G401 (cell line): ENCODE measurements at regions not wholly inside any gene's neighbourhood (a gene's known extent, or its start where the extent isn't known, plus 50 kb on each side); places are given as distances from the start of the nearest gene placed in this dataset.
A peak's percentile ranks its signal among the peaks of the same experiment; 100 is the strongest.

Experiments
- DNase-seq: peaks from one replicate; pipeline ENCODE4 v3.0.0-alpha.2; 2015; ENCODE audit warnings: low spot score
- in situ Hi-C: cut with HindIII; loops from 2 replicates; pipeline ENCODE4 v1.10.0; 2016; ENCODE audit warnings: low sequenced_read_pairs, mixed read lengths

- in situ Hi-C loops, result loop anchor here (25.0 kb wide), 2 partner anchors 234 to 384 kb away; no protein-coding TSS in a partner anchor
- peak; percentile 52 for DNase-seq
Measured at GRCh38 chr2:41853427-41854191, 194.2 kb upstream of the PKDCC start.

GRCh38 chr2:41854227-41854626, 193.6 kb upstream of the PKDCC start:
- DNase-seq, result no peak
- in situ Hi-C loops, result loop anchor here (25.0 kb wide), 2 partner anchors 233 to 383 kb away; no protein-coding TSS in a partner anchor

GRCh38 chr2:41856946-41857345, 190.9 kb upstream of the PKDCC start:
- in situ Hi-C loops, result loop anchor here (25.0 kb wide), 2 partner anchors 230 to 380 kb away; no protein-coding TSS in a partner anchor
- no peak for DNase-seq

GRCh38 chr2:41859615-41860514, 188.0 kb upstream of the PKDCC start:
- DNase-seq, result no peak
- in situ Hi-C loops, result loop anchor here (25.0 kb wide), 2 partner anchors 227 to 377 kb away; no protein-coding TSS in a partner anchor

GRCh38 chr2:41863062-41863461, 184.8 kb upstream of the PKDCC start:
- in situ Hi-C loops, result loop anchor here (25.0 kb wide), 2 partner anchors 224 to 374 kb away; no protein-coding TSS in a partner anchor
- DNase-seq, result no peak

GRCh38 chr2:41865263-41865662, 182.6 kb upstream of the PKDCC start:
- in situ Hi-C loops, result loop anchor here (25.0 kb wide), 2 partner anchors 222 to 372 kb away; no protein-coding TSS in a partner anchor
- no peak for DNase-seq

GRCh38 chr2:41867553-41867952, 180.3 kb upstream of the PKDCC start:
- in situ Hi-C loops, result loop anchor here (25.0 kb wide), 2 partner anchors 220 to 370 kb away; no protein-coding TSS in a partner anchor
- no peak for DNase-seq

- DNase-seq, result peak; percentile 45
- in situ Hi-C loops, result loop anchor here (25.0 kb wide), 2 partner anchors 218 to 368 kb away; no protein-coding TSS in a partner anchor
Measured at GRCh38 chr2:41869542-41870264, 178.1 kb upstream of the PKDCC start.

- no peak for DNase-seq
- in situ Hi-C loops, result loop anchor here (25.0 kb wide), 2 partner anchors 217 to 367 kb away; no protein-coding TSS in a partner anchor
Measured at GRCh38 chr2:41870265-41870585, 177.6 kb upstream of the PKDCC start.

- no peak for DNase-seq
- in situ Hi-C loops, result loop anchor here (25.0 kb wide), 2 partner anchors 216 to 366 kb away; no protein-coding TSS in a partner anchor
Measured at GRCh38 chr2:41871080-41871479, 176.7 kb upstream of the PKDCC start.

GRCh38 chr2:41872646-41873045, 175.2 kb upstream of the PKDCC start:
- in situ Hi-C loops, result loop anchor here (25.0 kb wide), 2 partner anchors 215 to 365 kb away; no protein-coding TSS in a partner anchor
- DNase-seq, result no peak

- in situ Hi-C loops, result loop anchor here (25.0 kb wide), 2 partner anchors 214 to 364 kb away; no protein-coding TSS in a partner anchor
- no peak for DNase-seq
Measured at GRCh38 chr2:41873102-41874031, 174.5 kb upstream of the PKDCC start.

GRCh38 chr2:41877114-41877678, 170.6 kb upstream of the PKDCC start:
- no peak for DNase-seq
- in situ Hi-C loops, result no loop called here

GRCh38 chr2:41878056-41878455, 169.8 kb upstream of the PKDCC start:
- in situ Hi-C loops, result no loop called here
- DNase-seq, result no peak

GRCh38 chr2:41878716-41879234, 169.0 kb upstream of the PKDCC start:
- in situ Hi-C loops, result no loop called here

GRCh38 chr2:41879235-41879916, 168.4 kb upstream of the PKDCC start:
- DNase-seq, result no peak
- in situ Hi-C loops, result no loop called here

More at GRCh38 chr2:41878716-41879234, 169.0 kb upstream of the PKDCC start:
- DNase-seq, result no peak
